ENCODE measurements at regions not wholly inside any gene's neighbourhood (a gene's known extent, or its start where the extent isn't known, plus 50 kb on each side); places are given as distances from the start of the nearest gene placed in this dataset.
"Not testable (repeated sequence)": the region's sequence is repeated elsewhere in the genome, so short reads cannot be mapped to it uniquely, and the experiment has no call there.

DNA sequence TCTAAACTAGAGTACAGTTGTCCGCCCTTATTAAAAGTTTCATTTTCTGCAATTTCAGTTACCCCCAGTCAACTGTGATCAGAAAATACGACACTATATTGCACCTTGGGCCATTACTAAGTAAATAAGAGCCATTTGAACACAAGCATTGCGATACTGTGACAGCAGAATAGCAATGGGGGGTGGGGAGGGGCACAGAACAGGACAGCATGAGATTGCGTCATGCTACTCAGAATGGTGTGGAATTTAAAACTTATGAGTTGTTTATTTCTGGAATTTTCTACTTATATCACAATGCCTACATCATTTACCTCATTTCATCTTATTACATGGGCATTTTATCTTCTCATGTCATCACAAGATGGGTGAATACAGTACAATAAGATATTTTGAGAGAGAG, 166.3 kb downstream of the MANEA start:
- Histone ChIP-seq H3K4me3 (ENCODE audit: insufficient read depth, low read depth, low read length) (no peak overlapping the region), H3K79me2 (ENCODE audit: insufficient read depth, low read length) (no peaks in the 10 kb centered on the region), H3K27ac (ENCODE audit: low read depth, low read length) (no peak overlapping the region), H3K4me1 (ENCODE audit: insufficient read depth, low read length) (no peaks in the 10 kb centered on the region), H4K20me1 (ENCODE audit: insufficient read depth, low read length) (no peaks in the 10 kb centered on the region), H3K36me3 (ENCODE audit: insufficient read depth, low read length) (no peaks in the 10 kb centered on the region), H3K4me2 (ENCODE audit: low read length) (no peak overlapping the region), H3K27me3 (ENCODE audit: insufficient read depth, low read length) (no peaks in the 10 kb centered on the region), H3K9me3 (ENCODE audit: insufficient read depth, low read depth, low read length) (no peaks in the 10 kb centered on the region), H2AFZ (ENCODE audit: low read depth, low read length) (no peak overlapping the region), H3K9ac (ENCODE audit: low read length) (no peak overlapping the region)
- no peaks in the 10 kb centered on the region for H3K36me3 Mint-ChIP-seq (ENCODE audit: low read depth, unreplicated experiment)
- no peaks in the 10 kb centered on the region for H3K4me1 Mint-ChIP-seq (ENCODE audit: low read depth, unreplicated experiment)
- no peak for FAIRE-seq
- H3K4me3 Mint-ChIP-seq (ENCODE audit: unreplicated experiment), result no peak overlapping the region
- DNase-seq (ENCODE audit: low read depth), result no peak
- H3K27me3 Mint-ChIP-seq (ENCODE audit: low read depth, unreplicated experiment), result no peaks in the 10 kb centered on the region
- no peaks in the 10 kb centered on the region for H3K9me3 Mint-ChIP-seq (ENCODE audit: unreplicated experiment)
- TF ChIP-seq, protein P1, sequence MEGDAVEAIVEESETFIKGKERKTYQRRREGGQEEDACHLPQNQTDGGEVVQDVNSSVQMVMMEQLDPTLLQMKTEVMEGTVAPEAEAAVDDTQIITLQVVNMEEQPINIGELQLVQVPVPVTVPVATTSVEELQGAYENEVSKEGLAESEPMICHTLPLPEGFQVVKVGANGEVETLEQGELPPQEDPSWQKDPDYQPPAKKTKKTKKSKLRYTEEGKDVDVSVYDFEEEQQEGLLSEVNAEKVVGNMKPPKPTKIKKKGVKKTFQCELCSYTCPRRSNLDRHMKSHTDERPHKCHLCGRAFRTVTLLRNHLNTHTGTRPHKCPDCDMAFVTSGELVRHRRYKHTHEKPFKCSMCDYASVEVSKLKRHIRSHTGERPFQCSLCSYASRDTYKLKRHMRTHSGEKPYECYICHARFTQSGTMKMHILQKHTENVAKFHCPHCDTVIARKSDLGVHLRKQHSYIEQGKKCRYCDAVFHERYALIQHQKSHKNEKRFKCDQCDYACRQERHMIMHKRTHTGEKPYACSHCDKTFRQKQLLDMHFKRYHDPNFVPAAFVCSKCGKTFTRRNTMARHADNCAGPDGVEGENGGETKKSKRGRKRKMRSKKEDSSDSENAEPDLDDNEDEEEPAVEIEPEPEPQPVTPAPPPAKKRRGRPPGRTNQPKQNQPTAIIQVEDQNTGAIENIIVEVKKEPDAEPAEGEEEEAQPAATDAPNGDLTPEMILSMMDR (IDR thresholded peaks at IDR 0.05; ENCODE audit: insufficient read depth, low read depth, low read length), result no peak
- TF ChIP-seq EZH2 (IDR thresholded peaks at IDR 0.05; ENCODE audit: insufficient read depth, low read length), result no peak
- H3K27ac Mint-ChIP-seq (ENCODE audit: unreplicated experiment), result no peak overlapping the region

DNA sequence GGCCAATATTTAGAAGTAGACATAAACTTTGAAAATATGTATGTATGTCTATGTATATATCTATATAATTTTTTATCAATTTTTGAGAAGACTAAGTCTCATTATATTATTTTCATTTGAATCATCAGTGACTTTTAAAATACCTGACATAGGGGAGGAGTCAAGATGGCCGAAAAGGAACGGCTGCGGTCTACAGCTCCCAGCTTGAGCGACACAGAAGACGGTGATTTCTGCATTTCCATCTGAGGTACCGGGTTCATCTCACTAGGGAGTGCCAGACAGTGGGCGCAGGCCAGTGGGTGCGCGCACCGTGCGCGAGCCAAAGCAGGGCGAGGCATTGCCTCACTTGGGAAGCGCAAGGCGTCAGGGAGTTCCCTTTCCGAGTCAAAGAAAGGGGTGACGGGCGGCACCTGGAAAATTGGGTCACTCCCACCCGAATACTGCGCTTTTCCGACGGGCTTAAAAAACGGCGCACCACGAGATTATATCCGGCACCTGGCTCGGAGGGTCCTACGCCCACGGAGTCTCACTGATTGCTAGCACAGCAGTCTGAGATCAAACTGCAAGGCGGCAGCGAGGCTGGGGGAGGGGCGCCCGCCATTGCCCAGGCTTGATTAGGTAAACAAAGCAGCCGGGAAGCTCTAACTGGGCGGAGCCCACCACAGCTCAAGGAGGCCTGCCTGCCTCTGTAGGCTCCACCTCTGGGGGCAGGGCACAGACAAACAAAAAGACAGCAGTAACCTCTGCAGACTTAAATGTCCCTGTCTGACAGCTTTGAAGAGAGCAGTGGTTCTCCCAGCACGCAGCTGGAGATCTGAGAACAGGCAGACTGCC, 181.1 kb downstream of the MANEA start:
- not testable (repeated sequence) for H3K4me3 Mint-ChIP-seq (ENCODE audit: unreplicated experiment)

DNA sequence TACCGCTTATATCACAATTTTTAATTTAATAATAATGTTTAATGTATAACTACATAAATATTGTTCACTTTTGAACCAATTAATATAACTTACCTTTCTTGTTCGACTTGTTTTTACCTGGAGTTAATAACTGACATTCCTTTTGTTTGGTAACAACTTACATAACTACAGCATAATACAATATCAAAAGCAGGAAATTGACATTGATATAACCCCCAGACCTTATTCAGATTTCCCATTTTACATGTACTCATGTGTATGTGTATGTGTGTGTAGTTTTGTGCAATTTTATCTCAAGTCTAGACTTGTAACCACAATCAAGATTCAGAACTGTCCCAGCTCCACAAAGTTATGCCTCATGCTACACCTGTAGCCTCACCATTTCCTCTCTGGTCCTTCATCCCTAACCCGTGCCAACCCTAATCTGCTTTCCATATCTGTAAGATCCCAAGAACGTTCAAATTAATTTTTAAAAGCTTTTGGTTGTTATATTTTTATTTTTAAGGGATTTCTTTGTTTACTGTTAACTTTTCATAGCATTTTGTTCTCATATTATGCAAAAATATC, 190.6 kb downstream of the MANEA start:
- Histone ChIP-seq H3K9me3 (ENCODE audit: insufficient read depth, low read depth, low read length) (no peaks in the 10 kb centered on the region), H4K20me1 (ENCODE audit: insufficient read depth, low read length) (no peaks in the 10 kb centered on the region), H3K36me3 (ENCODE audit: insufficient read depth, low read length) (no peaks in the 10 kb centered on the region), H3K9ac (ENCODE audit: low read length) (no peak overlapping the region), H3K79me2 (ENCODE audit: insufficient read depth, low read length) (no peaks in the 10 kb centered on the region), H3K4me2 (ENCODE audit: low read length) (no peak overlapping the region), H3K4me1 (ENCODE audit: insufficient read depth, low read length) (no peaks in the 10 kb centered on the region), H3K27me3 (ENCODE audit: insufficient read depth, low read length) (no peaks in the 10 kb centered on the region), H2AFZ (ENCODE audit: low read depth, low read length) (no peak overlapping the region), H3K4me3 (ENCODE audit: insufficient read depth, low read depth, low read length) (no peak overlapping the region), H3K27ac (ENCODE audit: low read depth, low read length) (no peak overlapping the region)
- no peak overlapping the region for H3K4me3 Mint-ChIP-seq (ENCODE audit: unreplicated experiment)
- H3K36me3 Mint-ChIP-seq (ENCODE audit: low read depth, unreplicated experiment), result no peaks in the 10 kb centered on the region
- H3K27ac Mint-ChIP-seq (ENCODE audit: unreplicated experiment), result no peak overlapping the region
- H3K27me3 Mint-ChIP-seq (ENCODE audit: low read depth, unreplicated experiment), result no peaks in the 10 kb centered on the region
- TF ChIP-seq, protein P1 (IDR thresholded peaks at IDR 0.05; ENCODE audit: insufficient read depth, low read depth, low read length), result no peak
- no peak for TF ChIP-seq EZH2 (IDR thresholded peaks at IDR 0.05; ENCODE audit: insufficient read depth, low read length)
- DNase-seq (ENCODE audit: low read depth) (no peak), FAIRE-seq (no peak)
- H3K4me1 Mint-ChIP-seq (ENCODE audit: low read depth, unreplicated experiment), result no peaks in the 10 kb centered on the region
- H3K9me3 Mint-ChIP-seq (ENCODE audit: unreplicated experiment), result no peaks in the 10 kb centered on the region

More for the DNA sequence above, 181.1 kb downstream of the MANEA start:
- H3K79me2 ChIP-seq (ENCODE audit: insufficient read depth, low read length); H3K27me3 Mint-ChIP-seq (ENCODE audit: low read depth, unreplicated experiment); H3K9me3 ChIP-seq (ENCODE audit: insufficient read depth, low read depth, low read length); H3K27ac Mint-ChIP-seq (ENCODE audit: unreplicated experiment); H3K27ac ChIP-seq (ENCODE audit: low read depth, low read length); H3K4me3 ChIP-seq (ENCODE audit: insufficient read depth, low read depth, low read length); H3K36me3 Mint-ChIP-seq (ENCODE audit: low read depth, unreplicated experiment); H3K27me3 ChIP-seq (ENCODE audit: insufficient read depth, low read length); H3K4me1 ChIP-seq (ENCODE audit: insufficient read depth, low read length); DNase-seq (ENCODE audit: low read depth); H3K4me2 ChIP-seq (ENCODE audit: low read length); H3K9ac ChIP-seq (ENCODE audit: low read length); H3K36me3 ChIP-seq (ENCODE audit: insufficient read depth, low read length); H3K4me1 Mint-ChIP-seq (ENCODE audit: low read depth, unreplicated experiment); FAIRE-seq; H3K9me3 Mint-ChIP-seq (ENCODE audit: unreplicated experiment); H2AFZ ChIP-seq (ENCODE audit: low read depth, low read length); H4K20me1 ChIP-seq (ENCODE audit: insufficient read depth, low read length): not testable (repeated sequence)

All from astrocyte (in vitro differentiated cells and primary cell).